ENCODE measurements at regions not wholly inside any gene's neighbourhood (a gene's known extent, or its start where the extent isn't known, plus 50 kb on each side); places are given as distances from the start of the nearest gene placed in this dataset.

DNA sequence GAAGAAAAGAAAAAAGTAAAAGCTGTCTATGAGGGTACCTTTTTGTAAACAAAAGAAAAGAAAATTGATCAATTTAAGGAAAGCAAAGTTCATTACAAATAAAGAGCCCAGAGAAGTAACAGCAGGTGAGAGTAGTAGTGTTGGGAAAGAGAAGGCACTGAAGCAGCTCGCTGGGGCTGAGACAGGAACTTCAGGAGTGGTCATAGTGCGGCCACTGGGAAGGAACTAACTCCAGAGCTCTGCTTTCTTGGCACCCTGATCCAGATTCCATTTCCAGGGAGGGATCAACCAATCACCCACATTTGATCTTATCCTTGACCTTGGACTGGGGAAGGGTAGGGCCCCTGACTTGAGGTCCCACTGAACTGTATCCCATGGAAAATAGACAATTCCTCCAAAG is 617.6 kb downstream of the CPS1 start:
- Histone ChIP-seq H3K36me3 (ENCODE audit: control insufficient read depth, insufficient read depth, low read length) (no peaks in the 10 kb centered on the region), H3K27ac (ENCODE audit: low read depth, low read length) (no peak overlapping the region), H3K4me1 (ENCODE audit: control insufficient read depth, insufficient read depth, low read length) (no peaks in the 10 kb centered on the region), H3K4me3 (ENCODE audit: low read depth, low read length) (no peak overlapping the region), H3K9ac (ENCODE audit: low read length) (no peak overlapping the region), H3K27me3 (ENCODE audit: control insufficient read depth, insufficient read depth, low read length) (no peaks in the 10 kb centered on the region), H3K9me3 (ENCODE audit: control insufficient read depth, insufficient read depth, low read depth, low read length) (no peaks in the 10 kb centered on the region)

DNA sequence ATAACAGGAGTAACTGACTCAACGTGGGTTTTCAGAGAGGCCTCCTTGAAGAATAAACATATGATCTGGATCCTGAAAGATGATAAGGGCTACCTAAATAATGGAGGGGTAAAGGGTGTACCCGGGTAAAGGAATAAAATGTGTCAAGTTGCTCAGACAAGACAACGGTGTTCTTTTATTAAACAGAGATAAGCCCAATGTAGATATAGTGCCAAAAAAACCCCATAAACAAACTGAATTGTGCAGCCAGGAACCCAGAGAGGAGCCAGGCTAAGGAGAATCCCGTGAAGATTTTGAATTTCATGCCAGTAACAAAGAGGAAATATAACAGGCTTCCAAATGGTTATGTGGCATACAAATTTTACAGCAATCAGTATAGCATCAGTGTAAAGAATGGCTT is 618.2 kb downstream of the CPS1 start:
- Histone ChIP-seq H3K27me3 (ENCODE audit: control insufficient read depth, insufficient read depth, low read length) (no peaks in the 10 kb centered on the region), H3K9me3 (ENCODE audit: control insufficient read depth, insufficient read depth, low read depth, low read length) (no peaks in the 10 kb centered on the region), H3K4me3 (ENCODE audit: low read depth, low read length) (no peak overlapping the region), H3K36me3 (ENCODE audit: control insufficient read depth, insufficient read depth, low read length) (no peaks in the 10 kb centered on the region), H3K4me1 (ENCODE audit: control insufficient read depth, insufficient read depth, low read length) (no peaks in the 10 kb centered on the region), H3K27ac (ENCODE audit: low read depth, low read length) (no peak overlapping the region), H3K9ac (ENCODE audit: low read length) (no peak overlapping the region)

GRCh38 chr2:211175956-211176355 is 619.6 kb downstream of the CPS1 start:
- no peaks in the 10 kb centered on the region for H3K4me1 ChIP-seq (ENCODE audit: control insufficient read depth, insufficient read depth, low read length)
- H3K36me3 ChIP-seq (ENCODE audit: control insufficient read depth, insufficient read depth, low read length) = no peaks in the 10 kb centered on the region
- H3K4me3 ChIP-seq (ENCODE audit: low read depth, low read length) = no peak overlapping the region
- H3K27ac ChIP-seq (ENCODE audit: low read depth, low read length) = no peak overlapping the region
- no peaks in the 10 kb centered on the region for H3K27me3 ChIP-seq (ENCODE audit: control insufficient read depth, insufficient read depth, low read length)
- H3K9me3 ChIP-seq (ENCODE audit: control insufficient read depth, insufficient read depth, low read depth, low read length) = no peaks in the 10 kb centered on the region
- H3K9ac ChIP-seq (ENCODE audit: low read length) = no peak overlapping the region

DNA sequence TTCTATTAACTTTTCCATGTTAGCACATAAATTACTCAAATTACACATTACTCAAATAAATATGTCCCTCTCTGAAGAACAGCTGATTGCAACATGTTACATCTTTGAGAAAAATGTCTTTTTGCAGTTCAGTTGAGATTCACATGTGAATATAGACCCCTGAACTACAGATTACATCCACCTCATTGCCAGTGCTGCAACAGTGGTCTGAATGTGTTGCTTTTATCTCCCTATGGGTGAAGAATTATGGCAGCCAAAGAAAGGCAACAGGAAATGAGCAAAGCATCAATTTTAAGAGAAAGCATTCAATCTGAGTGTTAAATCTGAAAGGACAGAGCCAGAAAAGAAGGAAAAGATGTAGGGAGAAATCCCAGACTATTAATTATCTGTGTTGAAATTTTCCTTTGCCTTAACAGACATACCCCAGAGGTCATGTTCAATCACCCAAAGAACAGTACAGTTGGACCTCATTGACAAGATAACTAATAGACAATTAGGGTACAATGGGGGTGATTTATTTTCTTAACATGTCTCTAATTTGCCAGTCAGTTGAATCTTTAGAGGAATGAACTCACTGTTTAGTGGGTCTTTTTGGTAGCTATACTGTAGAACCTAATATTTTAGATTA is 620.2 kb downstream of the CPS1 start:
- no peaks in the 10 kb centered on the region for H3K4me1 ChIP-seq (ENCODE audit: control insufficient read depth, insufficient read depth, low read length)
- H3K27me3 ChIP-seq (ENCODE audit: control insufficient read depth, insufficient read depth, low read length) = no peaks in the 10 kb centered on the region
- no peak overlapping the region for H3K27ac ChIP-seq (ENCODE audit: low read depth, low read length)
- no peak overlapping the region for H3K4me3 ChIP-seq (ENCODE audit: low read depth, low read length)
- H3K36me3 ChIP-seq (ENCODE audit: control insufficient read depth, insufficient read depth, low read length) = no peaks in the 10 kb centered on the region
- H3K9ac ChIP-seq (ENCODE audit: low read length) = no peak overlapping the region
- no peaks in the 10 kb centered on the region for H3K9me3 ChIP-seq (ENCODE audit: control insufficient read depth, insufficient read depth, low read depth, low read length)

- Histone ChIP-seq H3K9ac (ENCODE audit: low read length) (no peak overlapping the region), H3K4me1 (ENCODE audit: control insufficient read depth, insufficient read depth, low read length) (no peaks in the 10 kb centered on the region), H3K9me3 (ENCODE audit: control insufficient read depth, insufficient read depth, low read depth, low read length) (no peaks in the 10 kb centered on the region), H3K36me3 (ENCODE audit: control insufficient read depth, insufficient read depth, low read length) (no peaks in the 10 kb centered on the region), H3K4me3 (ENCODE audit: low read depth, low read length) (no peak overlapping the region), H3K27me3 (ENCODE audit: control insufficient read depth, insufficient read depth, low read length) (no peaks in the 10 kb centered on the region), H3K27ac (ENCODE audit: low read depth, low read length) (no peak overlapping the region)
These were observed 625.2 kb downstream of the CPS1 start for GRCh38 chr2:211181626-211182025.

- Histone ChIP-seq H3K27ac (ENCODE audit: low read depth, low read length) (no peak overlapping the region), H3K27me3 (ENCODE audit: control insufficient read depth, insufficient read depth, low read length) (no peaks in the 10 kb centered on the region), H3K9me3 (ENCODE audit: control insufficient read depth, insufficient read depth, low read depth, low read length) (no peaks in the 10 kb centered on the region), H3K4me3 (ENCODE audit: low read depth, low read length) (no peak overlapping the region), H3K36me3 (ENCODE audit: control insufficient read depth, insufficient read depth, low read length) (no peaks in the 10 kb centered on the region), H3K9ac (ENCODE audit: low read length) (no peak overlapping the region), H3K4me1 (ENCODE audit: control insufficient read depth, insufficient read depth, low read length) (no peaks in the 10 kb centered on the region)
These were observed 631.2 kb downstream of the CPS1 start for GRCh38 chr2:211187602-211188001.

DNA sequence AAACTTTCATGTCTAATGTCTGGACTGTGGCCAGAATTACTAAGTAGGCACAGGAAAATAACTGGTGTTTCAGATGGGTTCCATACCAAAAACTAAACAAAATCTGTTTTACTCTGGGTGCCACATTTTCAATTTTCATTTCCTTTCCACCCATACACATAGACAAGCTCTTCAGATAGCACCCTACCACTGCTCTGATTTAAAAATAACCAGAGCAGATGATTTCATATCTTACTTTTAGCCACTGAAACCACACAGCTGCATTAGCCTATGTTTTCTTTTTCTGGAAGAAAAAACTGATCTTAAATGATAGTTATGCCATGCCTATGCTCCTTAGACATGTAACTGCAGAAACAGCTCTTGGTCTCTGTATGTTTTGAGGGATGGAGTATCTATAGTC is 647.6 kb downstream of the CPS1 start:
- Histone ChIP-seq H3K36me3 (ENCODE audit: control insufficient read depth, insufficient read depth, low read length) (no peaks in the 10 kb centered on the region), H3K27ac (ENCODE audit: low read depth, low read length) (no peak overlapping the region), H3K27me3 (ENCODE audit: control insufficient read depth, insufficient read depth, low read length) (no peaks in the 10 kb centered on the region), H3K9me3 (ENCODE audit: control insufficient read depth, insufficient read depth, low read depth, low read length) (no peaks in the 10 kb centered on the region), H3K4me1 (ENCODE audit: control insufficient read depth, insufficient read depth, low read length) (no peaks in the 10 kb centered on the region), H3K9ac (ENCODE audit: low read length) (no peak overlapping the region), H3K4me3 (ENCODE audit: low read depth, low read length) (no peak overlapping the region)

- Histone ChIP-seq H3K4me1 (ENCODE audit: control insufficient read depth, insufficient read depth, low read length) (no peaks in the 10 kb centered on the region), H3K27ac (ENCODE audit: low read depth, low read length) (no peak overlapping the region), H3K27me3 (ENCODE audit: control insufficient read depth, insufficient read depth, low read length) (no peaks in the 10 kb centered on the region), H3K36me3 (ENCODE audit: control insufficient read depth, insufficient read depth, low read length) (no peaks in the 10 kb centered on the region), H3K9me3 (ENCODE audit: control insufficient read depth, insufficient read depth, low read depth, low read length) (no peaks in the 10 kb centered on the region), H3K4me3 (ENCODE audit: low read depth, low read length) (no peak overlapping the region), H3K9ac (ENCODE audit: low read length) (no peak overlapping the region)
These were observed 648.1 kb downstream of the CPS1 start for GRCh38 chr2:211204456-211204855.

DNA sequence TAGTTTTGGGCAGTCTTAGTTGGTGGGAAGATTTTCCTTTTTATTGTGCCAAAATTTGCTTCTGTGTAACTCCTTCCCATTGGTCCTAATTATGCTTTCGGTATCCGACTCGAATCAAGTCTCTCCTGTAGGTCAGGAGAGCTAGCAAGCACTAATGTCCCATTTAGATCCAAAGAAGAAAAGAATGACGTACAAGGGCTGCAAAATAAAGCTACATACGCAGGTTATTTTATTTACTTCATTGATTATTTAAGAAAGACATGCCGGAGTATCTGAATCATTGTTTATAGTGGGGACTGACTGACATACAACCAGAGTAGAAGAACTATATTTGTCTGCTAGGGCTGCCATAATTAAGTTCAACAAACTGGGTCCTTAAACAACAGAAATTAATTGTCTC is 648.5 kb downstream of the CPS1 start:
- no peaks in the 10 kb centered on the region for H3K36me3 ChIP-seq (ENCODE audit: control insufficient read depth, insufficient read depth, low read length)
- H3K9ac ChIP-seq (ENCODE audit: low read length) = no peak overlapping the region
- no peaks in the 10 kb centered on the region for H3K4me1 ChIP-seq (ENCODE audit: control insufficient read depth, insufficient read depth, low read length)
- no peak overlapping the region for H3K27ac ChIP-seq (ENCODE audit: low read depth, low read length)
- no peaks in the 10 kb centered on the region for H3K27me3 ChIP-seq (ENCODE audit: control insufficient read depth, insufficient read depth, low read length)
- no peak overlapping the region for H3K4me3 ChIP-seq (ENCODE audit: low read depth, low read length)
- no peaks in the 10 kb centered on the region for H3K9me3 ChIP-seq (ENCODE audit: control insufficient read depth, insufficient read depth, low read depth, low read length)

GRCh38 chr2:211205358-211205757 is 649.0 kb downstream of the CPS1 start:
- Histone ChIP-seq H3K4me1 (ENCODE audit: control insufficient read depth, insufficient read depth, low read length) (no peaks in the 10 kb centered on the region), H3K4me3 (ENCODE audit: low read depth, low read length) (no peak overlapping the region), H3K9ac (ENCODE audit: low read length) (no peak overlapping the region), H3K27me3 (ENCODE audit: control insufficient read depth, insufficient read depth, low read length) (no peaks in the 10 kb centered on the region), H3K36me3 (ENCODE audit: control insufficient read depth, insufficient read depth, low read length) (no peaks in the 10 kb centered on the region), H3K27ac (ENCODE audit: low read depth, low read length) (no peak overlapping the region), H3K9me3 (ENCODE audit: control insufficient read depth, insufficient read depth, low read depth, low read length) (no peaks in the 10 kb centered on the region)

DNA sequence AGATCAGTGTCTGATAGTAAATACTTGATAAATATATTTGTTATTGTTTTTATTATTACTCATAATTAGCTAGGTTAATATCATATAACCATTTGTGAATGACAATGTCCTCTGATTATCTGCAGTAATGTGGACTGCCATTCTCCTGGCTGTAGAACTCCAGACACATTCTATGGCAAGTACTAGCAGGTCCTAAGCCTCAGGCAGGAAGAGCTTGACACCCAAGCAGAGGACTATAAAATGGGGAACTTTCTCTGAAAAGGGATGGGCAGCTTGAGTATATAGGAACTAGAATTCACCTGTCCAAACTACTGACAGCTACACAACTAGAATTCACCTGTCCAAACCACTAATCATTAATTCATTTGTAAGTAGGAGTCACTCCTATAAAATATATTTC is 649.4 kb downstream of the CPS1 start:
- no peak overlapping the region for H3K27ac ChIP-seq (ENCODE audit: low read depth, low read length)
- H3K9ac ChIP-seq (ENCODE audit: low read length) = no peak overlapping the region
- H3K36me3 ChIP-seq (ENCODE audit: control insufficient read depth, insufficient read depth, low read length) = no peaks in the 10 kb centered on the region
- no peaks in the 10 kb centered on the region for H3K4me1 ChIP-seq (ENCODE audit: control insufficient read depth, insufficient read depth, low read length)
- H3K4me3 ChIP-seq (ENCODE audit: low read depth, low read length) = no peak overlapping the region
- no peaks in the 10 kb centered on the region for H3K27me3 ChIP-seq (ENCODE audit: control insufficient read depth, insufficient read depth, low read length)
- H3K9me3 ChIP-seq (ENCODE audit: control insufficient read depth, insufficient read depth, low read depth, low read length) = no peaks in the 10 kb centered on the region

- Histone ChIP-seq H3K36me3 (ENCODE audit: control insufficient read depth, insufficient read depth, low read length) (no peaks in the 10 kb centered on the region), H3K4me3 (ENCODE audit: low read depth, low read length) (no peak overlapping the region), H3K9me3 (ENCODE audit: control insufficient read depth, insufficient read depth, low read depth, low read length) (peaks cover 6% of the 10 kb centered on the region; the same call in 1 of the 2 replicates), H3K4me1 (ENCODE audit: control insufficient read depth, insufficient read depth, low read length) (no peaks in the 10 kb centered on the region), H3K27ac (ENCODE audit: low read depth, low read length) (no peak overlapping the region), H3K27me3 (ENCODE audit: control insufficient read depth, insufficient read depth, low read length) (no peaks in the 10 kb centered on the region), H3K9ac (ENCODE audit: low read length) (no peak overlapping the region)
These were observed 659.8 kb downstream of the CPS1 start for GRCh38 chr2:211216221-211216620.
